Gastrocnemius medialis (tissue), 4 donors: ENCODE measurements at regions not wholly inside any gene's neighbourhood (a gene's known extent, or its start where the extent isn't known, plus 50 kb on each side); places are given as distances from the start of the nearest gene placed in this dataset.

ENCODE experiments used
- CTCF ChIP-seq, 5 experiments: fragments of 450-650 bp in 3 of 5; fragments of 200-600 bp in 2 of 5; sonication (generic) in 2 of 5; IDR thresholded peaks in 4 of 5; conservative IDR thresholded peaks in 1 of 5; 1 replicate in 4 of 5; 2 replicates in 1 of 5; pipeline ENCODE4 v1.5.1; 2016 to 2019; ENCODE audit warnings: antibody characterized with exemption in 5 of 5, mild to moderate bottlenecking in 3 of 5, moderate library complexity in 3 of 5
- POLR2A ChIP-seq, 2 donors: fragments of 450-650 bp; IDR thresholded peaks; one replicate each; pipeline ENCODE4 v1.6.1; 2017; ENCODE audit warnings: antibody characterized with exemption in 2 of 2, mild to moderate bottlenecking in 2 of 2, moderate library complexity in 2 of 2

- TF ChIP-seq CTCF (IDR thresholded peaks at IDR 0.05 in 4 of 5, conservative IDR thresholded peaks at IDR 0.05 in 1 of 5) (no peak), POLR2A (IDR thresholded peaks at IDR 0.05) (no peak)
Measured at GRCh38 chr12:89791286-89791685, 82.6 kb upstream of the ATP2B1 start.
